Cardiac muscle cell (in vitro differentiated cells and primary cell): ENCODE measurements at regions not wholly inside any gene's neighbourhood (a gene's known extent, or its start where the extent isn't known, plus 50 kb on each side); places are given as distances from the start of the nearest gene placed in this dataset.

Experiments used
- DNase-seq, 2 donors: peaks; one replicate each; pipeline versions ENCODE4 v3.0.0 to v3.0.0-alpha.2; 2010 to 2017; ENCODE audit warnings: low read depth in 1 of 2, low spot score in 1 of 2
- H3K27ac ChIP-seq: fragments of 200-600 bp; sonication (generic); 2 replicates; pipeline ENCODE4 v1.5.1; 2016
- H3K27me3 ChIP-seq: fragments of 200-600 bp; sonication (generic); 2 replicates; pipeline ENCODE4 v1.6.0; 2016; ENCODE audit warnings: control low read depth
- H3K36me3 ChIP-seq: fragments of 200-600 bp; sonication (generic); 2 replicates; pipeline ENCODE4 v1.5.1; 2016; ENCODE audit warnings: control low read depth
- H3K4me1 ChIP-seq: fragments of 200-600 bp; sonication (generic); 2 replicates; pipeline ENCODE4 v1.8.1; 2017; ENCODE audit warnings: low read depth, mild to moderate bottlenecking, mixed run types
- H3K4me3 ChIP-seq: fragments of 200-600 bp; sonication (generic); 2 replicates; pipeline ENCODE4 v1.5.1; 2016; ENCODE audit warnings: mild to moderate bottlenecking
- H3K9me3 ChIP-seq: fragments of 200-600 bp; sonication (generic); 2 replicates; pipeline ENCODE4 v1.5.1; 2017; ENCODE audit warnings: low read depth, mild to moderate bottlenecking, control low read depth
- TF ChIP-seq, protein P1 (sequence below): IDR thresholded peaks from 2 replicates; pipeline ENCODE4 v1.5.1; 2012; ENCODE audit warnings: low read depth, mild to moderate bottlenecking, low read length

- Histone ChIP-seq H3K27ac (no peak overlapping the region), H3K4me1 (no peaks in the 10 kb centered on the region), H3K27me3 (no peaks in the 10 kb centered on the region), H3K36me3 (no peaks in the 10 kb centered on the region), H3K4me3 (no peak overlapping the region), H3K9me3 (no peaks in the 10 kb centered on the region)
- no peak for DNase-seq
- TF ChIP-seq, protein P1, sequence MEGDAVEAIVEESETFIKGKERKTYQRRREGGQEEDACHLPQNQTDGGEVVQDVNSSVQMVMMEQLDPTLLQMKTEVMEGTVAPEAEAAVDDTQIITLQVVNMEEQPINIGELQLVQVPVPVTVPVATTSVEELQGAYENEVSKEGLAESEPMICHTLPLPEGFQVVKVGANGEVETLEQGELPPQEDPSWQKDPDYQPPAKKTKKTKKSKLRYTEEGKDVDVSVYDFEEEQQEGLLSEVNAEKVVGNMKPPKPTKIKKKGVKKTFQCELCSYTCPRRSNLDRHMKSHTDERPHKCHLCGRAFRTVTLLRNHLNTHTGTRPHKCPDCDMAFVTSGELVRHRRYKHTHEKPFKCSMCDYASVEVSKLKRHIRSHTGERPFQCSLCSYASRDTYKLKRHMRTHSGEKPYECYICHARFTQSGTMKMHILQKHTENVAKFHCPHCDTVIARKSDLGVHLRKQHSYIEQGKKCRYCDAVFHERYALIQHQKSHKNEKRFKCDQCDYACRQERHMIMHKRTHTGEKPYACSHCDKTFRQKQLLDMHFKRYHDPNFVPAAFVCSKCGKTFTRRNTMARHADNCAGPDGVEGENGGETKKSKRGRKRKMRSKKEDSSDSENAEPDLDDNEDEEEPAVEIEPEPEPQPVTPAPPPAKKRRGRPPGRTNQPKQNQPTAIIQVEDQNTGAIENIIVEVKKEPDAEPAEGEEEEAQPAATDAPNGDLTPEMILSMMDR = no peak
Measured at GRCh38 chr17:22300731-22301352, 608.5 kb downstream of the KCNJ18 start.

- H3K27ac ChIP-seq = no peak overlapping the region
- H3K4me1 ChIP-seq = no peaks in the 10 kb centered on the region
- DNase-seq = no peak
- TF ChIP-seq, protein P1 = no peak
- no peaks in the 10 kb centered on the region for H3K36me3 ChIP-seq
- H3K9me3 ChIP-seq = no peaks in the 10 kb centered on the region
- no peaks in the 10 kb centered on the region for H3K27me3 ChIP-seq
- H3K4me3 ChIP-seq = no peak overlapping the region
Measured at GRCh38 chr17:22301353-22301745, 609.0 kb downstream of the KCNJ18 start.

- Histone ChIP-seq H3K4me1 (no peaks in the 10 kb centered on the region), H3K36me3 (no peaks in the 10 kb centered on the region), H3K4me3 (no peak overlapping the region), H3K9me3 (no peaks in the 10 kb centered on the region), H3K27ac (no peak overlapping the region), H3K27me3 (no peaks in the 10 kb centered on the region)
- no peak for DNase-seq
- TF ChIP-seq, protein P1 = no peak
Measured at GRCh38 chr17:22303096-22303495, 610.8 kb downstream of the KCNJ18 start.

DNA sequence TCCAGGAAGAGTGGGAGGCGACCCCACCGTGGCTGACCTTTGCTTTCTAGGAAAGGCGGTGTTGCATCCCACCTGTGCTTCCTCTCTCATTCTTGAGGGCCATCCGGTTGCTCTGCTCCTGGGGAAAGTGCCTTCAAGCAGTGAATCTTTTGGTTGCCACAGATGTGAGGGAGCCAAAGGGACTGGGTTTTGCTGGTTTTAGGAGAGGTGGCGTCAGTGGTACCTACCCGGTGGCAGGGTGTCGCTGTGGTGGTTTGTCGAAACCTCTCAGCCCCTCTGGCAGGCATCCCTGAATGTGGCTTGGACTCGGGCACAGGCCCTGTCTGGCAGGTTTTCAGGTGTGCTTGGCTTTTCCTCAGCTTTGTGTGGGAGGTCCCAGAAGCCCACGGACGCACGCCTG, 611.5 kb downstream of the KCNJ18 start:
- Histone ChIP-seq H3K27me3 (no peaks in the 10 kb centered on the region), H3K27ac (no peak overlapping the region), H3K36me3 (no peaks in the 10 kb centered on the region), H3K4me1 (no peaks in the 10 kb centered on the region), H3K4me3 (no peak overlapping the region), H3K9me3 (no peaks in the 10 kb centered on the region)
- no peak for DNase-seq
- TF ChIP-seq, protein P1 = no peak

- Histone ChIP-seq H3K36me3 (no peaks in the 10 kb centered on the region), H3K27ac (no peak overlapping the region), H3K4me3 (no peak overlapping the region), H3K27me3 (no peaks in the 10 kb centered on the region), H3K9me3 (no peaks in the 10 kb centered on the region), H3K4me1 (no peaks in the 10 kb centered on the region)
- no peak for DNase-seq
- TF ChIP-seq, protein P1 = no peak
Measured at GRCh38 chr17:22304667-22305303, 612.5 kb downstream of the KCNJ18 start.
